ENCODE measurements at regions not wholly inside any gene's neighbourhood (a gene's known extent, or its start where the extent isn't known, plus 50 kb on each side); places are given as distances from the start of the nearest gene placed in this dataset.
"Not testable (repeated sequence)": the region's sequence is repeated elsewhere in the genome, so short reads cannot be mapped to it uniquely, and the experiment has no call there.

DNA sequence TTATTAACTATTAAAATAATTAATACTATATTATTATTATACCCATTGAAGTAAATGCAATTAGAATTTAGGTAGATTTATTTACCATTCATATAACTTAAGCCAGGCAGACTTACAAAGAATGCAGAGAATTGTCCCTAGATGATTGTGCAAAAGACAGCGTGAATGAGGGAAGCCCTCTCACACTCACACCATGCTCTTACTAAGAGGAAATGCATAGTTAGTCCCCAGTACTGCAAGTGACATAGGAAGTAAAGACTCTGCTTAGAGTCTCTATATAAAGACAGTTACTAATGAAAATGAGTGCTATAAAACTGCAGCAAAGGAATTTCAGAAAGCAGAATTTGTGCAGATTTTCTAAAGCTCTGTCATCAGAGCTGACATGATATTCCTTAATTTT lies 270.4 kb downstream of the ZBBX start:
- POLR2A ChIA-PET, result no interaction called here
- CTCF ChIA-PET, result no interaction called here

DNA sequence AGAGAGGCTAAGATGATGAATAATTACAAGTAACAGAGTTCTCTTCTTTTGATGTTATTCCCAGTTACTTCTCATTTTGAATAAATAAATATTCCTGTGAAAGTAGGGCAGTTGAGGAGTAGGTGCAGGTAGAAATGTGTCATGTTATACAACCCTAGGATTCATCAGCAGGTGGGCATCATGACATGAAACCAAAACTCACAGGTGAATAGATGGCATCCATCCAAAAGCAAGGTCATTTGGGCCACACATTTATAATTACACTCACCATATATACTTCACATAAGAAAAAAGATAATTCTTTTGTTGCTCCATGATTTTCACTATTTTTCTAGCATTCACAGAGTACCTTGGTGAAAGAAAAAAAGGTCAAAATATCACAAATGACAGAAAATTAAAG lies 273.6 kb downstream of the ZBBX start:
- CTCF ChIA-PET, result no interaction called here

DNA sequence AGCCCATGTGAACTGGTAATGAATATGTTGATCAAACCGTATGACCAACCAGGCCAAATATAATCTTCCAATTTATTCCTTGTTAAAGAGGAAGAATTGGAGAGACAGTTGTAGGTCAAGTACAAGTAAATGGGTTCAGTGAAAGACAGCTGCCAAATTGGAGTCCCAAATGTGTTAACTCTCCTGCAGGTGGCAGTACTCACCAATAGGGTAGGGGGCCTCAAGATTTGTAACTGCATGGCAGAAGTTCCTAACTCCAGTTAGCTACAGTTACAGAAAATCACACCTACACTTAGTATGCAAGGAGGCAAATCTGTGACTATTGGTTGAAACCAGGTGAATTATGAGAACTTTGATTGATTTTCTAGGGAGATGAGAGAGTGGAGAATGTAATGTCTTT lies 278.0 kb downstream of the ZBBX start:
- POLR2A ChIA-PET, result no interaction called here
- CTCF ChIA-PET, result no interaction called here

More for the DNA sequence above, 273.6 kb downstream of the ZBBX start:
- POLR2A ChIA-PET, result no interaction called here

DNA sequence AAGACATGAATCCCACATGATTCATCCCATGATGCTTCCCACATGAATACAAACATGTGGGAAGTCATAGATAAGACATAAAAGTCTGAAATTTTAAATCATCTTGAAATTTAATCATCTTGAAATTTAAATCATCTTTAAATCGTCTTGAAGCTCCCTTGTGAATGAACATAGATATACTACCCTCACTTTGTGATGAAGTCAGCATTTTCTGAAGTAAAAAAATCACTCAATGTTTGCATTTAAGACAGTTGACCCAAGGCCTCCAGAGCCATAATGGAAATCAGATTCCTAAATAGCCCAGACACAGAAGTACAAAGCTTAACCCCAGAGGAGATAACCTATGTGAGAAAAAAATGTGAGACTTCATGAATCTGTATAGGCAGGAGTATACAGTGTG lies 279.4 kb downstream of the ZBBX start:
- CTCF ChIA-PET, result no interaction called here
- POLR2A ChIA-PET, result no interaction called here

DNA sequence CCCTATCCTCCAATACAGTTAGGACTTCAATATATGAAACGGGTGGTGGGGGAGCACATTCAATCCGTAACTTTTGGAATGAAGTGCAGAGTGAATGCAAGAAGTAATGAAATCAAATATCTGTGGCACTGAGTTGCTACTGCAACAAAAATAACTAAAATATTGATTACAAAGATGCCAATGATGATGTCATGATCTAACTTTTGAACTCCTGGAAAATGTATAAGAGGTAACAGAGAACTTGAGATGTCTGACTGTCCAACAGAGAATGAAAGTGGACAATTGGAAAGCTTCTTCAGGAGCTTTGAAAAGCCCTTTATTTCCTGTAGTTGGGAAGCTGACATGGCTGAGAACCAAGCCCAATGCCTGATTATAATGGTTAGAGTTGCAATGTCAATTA lies 279.9 kb downstream of the ZBBX start:
- ChIA-PET POLR2A (no interaction called here), CTCF (no interaction called here)

DNA sequence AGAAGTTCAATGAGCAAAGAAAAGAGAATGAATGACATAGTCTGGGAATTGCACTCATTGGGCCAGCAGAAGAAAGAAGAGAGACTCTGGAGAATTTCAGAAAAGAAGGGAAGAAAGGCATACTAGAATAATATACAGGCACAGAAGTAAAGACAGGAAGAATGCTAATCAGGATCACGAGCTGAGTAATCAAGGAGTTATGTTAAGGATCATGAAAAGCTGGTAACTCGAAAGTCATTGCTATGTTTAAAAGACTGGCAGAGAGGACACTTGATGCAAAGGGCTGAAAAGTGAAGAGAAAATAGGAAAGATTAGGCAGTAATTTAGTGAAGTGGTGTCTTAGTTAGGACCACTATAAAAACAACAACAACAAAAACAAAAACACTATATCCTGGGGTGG lies 284.1 kb downstream of the ZBBX start:
- ChIA-PET CTCF (no interaction called here), POLR2A (no interaction called here)

DNA sequence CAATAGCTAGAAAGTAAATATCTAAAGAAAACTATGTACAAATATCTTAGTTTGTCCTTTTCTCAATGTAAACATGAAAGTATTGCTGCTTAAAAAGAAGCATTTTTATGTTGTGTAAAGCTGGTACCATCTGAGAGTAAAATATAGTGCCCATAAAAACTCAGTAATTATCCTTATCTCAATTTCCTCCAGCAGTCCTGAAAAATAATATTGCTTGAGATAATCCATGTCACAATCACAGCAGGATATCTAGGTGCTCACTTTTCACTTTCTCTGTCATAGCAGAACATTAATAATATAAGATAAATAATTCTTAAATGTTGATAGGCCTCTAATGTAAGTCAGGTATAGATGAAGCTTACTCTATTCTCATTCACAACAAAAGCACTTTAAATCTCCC lies 285.5 kb downstream of the ZBBX start:
- ChIA-PET CTCF (no interaction called here), POLR2A (no interaction called here)

DNA sequence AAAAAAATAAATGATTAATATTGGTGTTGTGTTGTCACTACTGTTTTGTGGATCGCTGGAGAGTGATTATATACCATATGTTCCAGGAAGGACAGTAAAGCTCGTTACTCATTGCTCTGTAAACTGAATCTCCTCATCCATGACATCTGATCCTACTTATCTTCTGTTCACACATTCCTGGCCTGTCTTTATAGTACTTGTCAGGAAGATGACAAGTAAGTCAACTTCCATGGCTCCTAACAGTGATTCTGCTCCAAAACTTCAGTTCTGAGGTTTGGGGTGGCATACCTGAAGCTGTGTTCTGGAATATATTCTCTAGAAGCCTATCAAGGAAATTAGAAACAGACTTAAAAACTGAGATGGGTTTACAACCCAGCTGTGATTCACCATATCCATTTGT lies 288.9 kb downstream of the ZBBX start:
- CTCF ChIA-PET, result no interaction called here
- POLR2A ChIA-PET, result no interaction called here

DNA sequence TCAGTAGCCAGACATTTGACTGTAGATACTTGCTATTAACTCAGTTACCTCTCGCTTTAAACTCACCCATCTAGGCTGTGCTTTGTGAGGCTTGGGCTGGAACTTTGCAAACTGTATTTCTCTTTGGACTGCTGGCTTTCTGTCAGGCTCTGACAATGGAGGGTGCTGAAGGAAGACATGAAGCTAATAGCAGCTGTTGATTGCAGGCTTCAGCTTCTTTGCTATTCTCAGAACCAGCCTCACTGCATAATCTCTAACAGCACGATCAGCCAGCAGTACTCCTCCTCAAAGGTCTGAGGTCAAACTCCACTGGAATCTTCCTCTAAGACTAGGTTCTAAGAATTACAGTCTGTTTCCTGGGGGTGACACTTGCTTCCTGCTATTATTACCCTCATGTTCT lies 295.6 kb downstream of the ZBBX start:
- ChIA-PET POLR2A (no interaction called here), CTCF (no interaction called here)

DNA sequence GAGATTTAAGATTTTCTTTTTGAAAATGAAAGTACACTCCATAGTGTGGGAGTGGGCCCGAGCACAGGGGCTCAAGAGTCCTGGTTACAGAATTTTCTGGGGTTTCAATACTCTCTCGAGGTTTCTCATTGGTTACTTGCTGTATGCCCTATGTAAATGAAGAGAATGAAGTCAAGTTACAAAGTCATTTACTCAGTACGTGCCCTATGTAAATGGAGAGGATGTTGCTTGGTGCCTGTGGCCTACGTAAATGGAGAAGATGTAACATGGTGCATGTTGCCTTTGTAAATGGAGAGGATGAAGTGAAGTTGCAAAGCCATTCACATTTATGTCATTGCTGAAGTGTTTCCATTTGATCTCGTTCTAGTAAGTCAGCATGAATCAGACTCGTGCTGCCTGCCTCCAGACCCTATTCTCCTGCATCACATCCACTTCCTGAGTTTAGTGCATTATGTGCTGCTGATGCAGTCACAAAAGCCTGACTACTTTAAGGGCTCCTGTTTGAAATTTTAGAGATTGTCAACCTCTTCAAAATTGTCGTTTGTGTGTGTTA lies 302.0 kb downstream of the ZBBX start:
- ChIA-PET CTCF (no interaction called here), POLR2A (no interaction called here)

DNA sequence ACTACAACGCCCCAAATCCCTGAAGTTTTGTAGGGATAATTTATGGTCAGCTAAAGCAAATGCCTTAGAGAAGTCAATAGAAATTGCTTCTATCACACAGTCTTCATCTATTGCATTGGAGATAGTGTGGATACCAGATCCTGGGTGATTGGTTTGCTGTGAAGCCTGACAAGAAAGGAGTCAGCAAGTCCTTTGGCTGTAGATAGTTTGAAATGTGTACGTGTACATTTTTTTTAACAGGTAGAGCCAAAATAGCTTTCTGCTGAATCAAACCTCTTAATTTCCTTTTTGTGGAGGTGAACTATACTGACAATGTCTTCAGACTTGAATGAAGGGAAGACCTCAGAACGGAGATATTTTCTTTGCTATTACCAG lies 312.3 kb downstream of the ZBBX start:
- CTCF ChIA-PET, result no interaction called here

DNA sequence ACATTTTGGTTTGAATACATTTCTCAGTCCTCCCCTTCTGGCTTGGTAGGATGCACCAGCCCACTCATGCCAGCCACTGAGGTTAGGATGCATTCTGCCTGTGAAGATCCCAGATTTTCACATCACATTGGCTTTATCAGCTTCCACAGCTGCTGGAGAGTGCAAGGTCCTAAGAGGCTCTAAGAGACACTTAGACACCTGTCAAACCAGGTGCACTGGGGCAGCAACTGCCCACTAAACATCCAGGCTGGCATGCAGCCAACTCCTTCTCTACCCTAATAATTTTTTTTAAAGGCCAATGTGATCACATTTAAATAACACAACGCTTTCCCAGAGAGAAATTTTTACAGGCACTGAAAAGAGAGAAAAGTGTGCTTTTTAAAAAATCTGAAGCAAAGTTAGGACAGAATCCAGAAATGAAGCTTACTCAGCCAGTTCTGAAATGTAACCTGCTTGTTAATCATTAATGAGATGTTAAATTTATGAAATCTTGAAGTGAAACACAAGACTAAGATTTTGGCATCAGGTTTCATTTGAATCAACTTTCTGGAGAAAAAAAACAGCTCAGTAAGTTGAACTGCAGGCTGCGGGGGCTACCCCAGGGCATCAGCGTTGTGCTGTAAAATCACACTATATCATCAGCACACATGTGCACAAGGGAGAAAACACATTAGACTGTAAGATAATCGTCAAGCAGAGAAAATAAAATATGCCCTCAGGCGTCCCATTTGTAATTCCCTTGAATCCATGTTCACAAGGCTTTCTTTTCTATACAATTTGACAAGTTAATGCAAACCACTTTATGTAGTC lies 312.9 kb downstream of the ZBBX start:
- POLR2A ChIA-PET, result no interaction called here
- CTCF ChIA-PET, result no interaction called here

More for the DNA sequence above, 312.3 kb downstream of the ZBBX start:
- POLR2A ChIA-PET, result no interaction called here

DNA sequence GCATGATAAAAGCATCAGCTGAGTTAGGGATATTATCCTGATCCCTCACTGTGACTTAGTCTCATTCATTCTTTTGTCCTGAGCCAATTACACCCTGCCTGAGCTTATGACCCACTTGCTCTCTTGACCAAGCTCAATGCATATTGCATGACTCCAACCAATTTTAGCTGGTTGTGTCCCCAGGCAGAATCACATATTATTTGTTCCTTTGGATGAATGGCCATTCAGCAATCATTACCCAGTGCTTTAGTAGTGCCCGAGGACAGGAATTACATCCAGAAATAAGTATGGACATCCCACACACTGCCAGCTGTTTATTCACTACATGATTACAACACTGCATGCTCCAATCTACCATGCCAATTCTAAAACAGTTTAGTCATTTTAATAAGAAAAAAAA lies 322.5 kb downstream of the ZBBX start:
- ChIA-PET CTCF (no interaction called here), POLR2A (no interaction called here)

DNA sequence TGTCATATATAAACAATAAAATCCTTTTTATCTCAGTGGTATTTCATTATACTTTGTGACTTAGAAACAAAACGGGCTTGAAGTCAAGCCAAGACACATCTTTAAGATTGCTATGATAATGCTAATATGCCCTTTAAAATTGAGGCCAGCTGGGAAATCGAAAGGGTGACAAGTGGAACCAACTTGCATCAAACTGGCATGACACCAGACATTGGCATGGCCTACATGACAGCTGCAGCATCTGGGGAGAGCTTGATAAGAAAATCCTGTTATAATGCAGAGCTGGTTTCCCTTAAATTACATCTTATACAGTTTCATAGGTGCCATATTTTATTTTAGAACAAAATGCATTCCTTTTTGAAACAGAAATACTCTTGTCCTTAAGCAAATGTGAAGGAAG lies 325.2 kb downstream of the ZBBX start:
- ChIA-PET CTCF (no interaction called here), POLR2A (no interaction called here)

DNA sequence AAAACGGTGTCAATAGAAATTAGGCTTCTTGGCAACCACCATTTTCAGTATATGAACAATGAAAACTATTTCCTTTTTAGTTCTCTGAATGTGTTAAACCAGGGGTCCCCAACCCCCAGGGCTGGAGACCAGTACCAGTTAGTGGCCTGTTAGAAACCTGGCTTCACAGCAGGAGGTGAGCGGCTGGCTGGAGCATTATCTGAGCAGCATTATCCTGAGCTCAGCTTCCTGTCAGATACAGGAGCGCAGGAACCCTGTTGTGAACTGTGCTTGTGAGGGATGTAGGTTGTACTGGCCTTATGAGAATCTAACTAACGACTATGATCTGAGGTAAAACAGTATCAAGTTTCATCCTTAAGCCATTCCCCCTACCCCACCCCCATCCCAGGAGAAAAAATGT lies 328.7 kb downstream of the ZBBX start:
- ChIA-PET POLR2A (no interaction called here), CTCF (no interaction called here)

DNA sequence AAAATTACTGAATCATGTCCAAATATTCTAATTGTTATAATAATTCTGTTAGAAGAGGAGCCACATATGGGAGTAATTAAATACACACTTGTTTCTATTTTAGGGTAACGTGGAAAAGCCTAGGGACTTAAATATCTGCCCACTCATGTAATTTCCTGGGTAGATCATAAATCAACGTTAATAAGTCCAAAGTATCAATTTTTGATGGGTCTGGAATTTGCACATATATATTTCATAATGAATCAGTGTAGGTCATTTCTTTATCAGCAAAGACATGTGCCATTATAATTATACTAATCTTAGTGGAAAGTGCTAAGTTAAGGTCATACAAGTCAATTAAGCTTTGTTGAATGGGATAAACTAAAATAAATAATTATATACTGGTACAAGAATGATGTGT lies 346.2 kb downstream of the ZBBX start:
- ChIA-PET POLR2A (no interaction called here), CTCF (no interaction called here)

DNA sequence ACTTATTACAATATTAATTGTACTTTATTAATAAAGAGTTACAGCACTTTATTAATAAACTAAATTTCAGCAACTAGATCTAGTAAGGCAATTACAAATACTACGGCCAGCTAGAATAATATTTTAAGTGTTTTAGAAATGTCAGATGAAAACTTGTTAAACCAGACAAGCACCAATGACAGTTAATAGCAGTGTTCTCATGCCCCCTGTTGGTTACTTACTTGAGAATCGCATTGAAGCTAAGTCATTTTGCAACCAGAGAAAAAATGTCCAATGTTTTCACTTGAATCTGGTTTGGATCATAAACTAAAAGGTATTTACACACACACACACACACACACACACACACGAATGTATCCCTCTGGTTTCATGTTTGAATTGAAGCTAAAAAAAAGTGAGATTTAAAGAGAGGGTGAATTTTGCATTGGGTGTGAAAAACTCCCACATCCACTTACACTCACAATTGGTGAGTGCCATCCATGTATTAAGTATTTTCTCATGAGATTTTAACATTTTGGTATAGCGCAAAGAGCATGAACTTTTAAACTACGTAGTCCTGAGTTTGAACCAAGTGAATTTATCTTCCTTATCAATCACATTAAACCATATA lies 347.7 kb downstream of the ZBBX start:
- CTCF ChIA-PET, result no interaction called here
- POLR2A ChIA-PET, result no interaction called here

DNA sequence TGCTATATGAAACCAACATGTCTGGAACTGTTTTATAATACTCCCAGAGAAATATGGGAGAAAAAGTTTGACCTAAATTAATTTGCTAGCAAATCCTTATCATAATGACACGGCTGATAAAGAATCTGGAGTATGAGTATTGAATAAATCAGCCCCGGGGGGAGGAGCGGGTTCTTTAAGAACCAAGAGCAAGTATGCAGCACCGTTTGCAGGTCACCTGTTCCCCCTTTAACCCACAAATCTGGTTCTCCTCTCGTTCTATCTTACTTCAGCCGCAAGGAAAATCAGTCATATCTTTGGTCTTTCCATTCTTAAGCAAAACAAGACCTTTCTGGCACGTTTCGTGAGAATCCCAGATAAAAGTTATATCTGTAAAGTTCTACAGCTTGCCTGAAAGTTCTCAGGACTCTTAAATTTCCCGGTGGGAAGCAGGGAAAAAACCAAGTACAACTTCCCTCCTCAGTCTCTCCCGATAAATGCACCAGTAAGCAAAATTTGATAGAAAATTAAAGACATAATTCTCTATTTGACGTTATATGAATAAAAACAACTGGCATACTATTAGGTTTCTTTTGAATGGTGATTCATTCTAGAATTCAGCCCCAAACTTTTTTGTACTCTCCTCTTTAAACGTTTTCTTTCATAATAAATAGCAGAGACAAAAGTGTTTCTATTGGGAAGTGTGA lies 348.6 kb downstream of the ZBBX start:
- CTCF ChIA-PET, result no interaction called here

DNA sequence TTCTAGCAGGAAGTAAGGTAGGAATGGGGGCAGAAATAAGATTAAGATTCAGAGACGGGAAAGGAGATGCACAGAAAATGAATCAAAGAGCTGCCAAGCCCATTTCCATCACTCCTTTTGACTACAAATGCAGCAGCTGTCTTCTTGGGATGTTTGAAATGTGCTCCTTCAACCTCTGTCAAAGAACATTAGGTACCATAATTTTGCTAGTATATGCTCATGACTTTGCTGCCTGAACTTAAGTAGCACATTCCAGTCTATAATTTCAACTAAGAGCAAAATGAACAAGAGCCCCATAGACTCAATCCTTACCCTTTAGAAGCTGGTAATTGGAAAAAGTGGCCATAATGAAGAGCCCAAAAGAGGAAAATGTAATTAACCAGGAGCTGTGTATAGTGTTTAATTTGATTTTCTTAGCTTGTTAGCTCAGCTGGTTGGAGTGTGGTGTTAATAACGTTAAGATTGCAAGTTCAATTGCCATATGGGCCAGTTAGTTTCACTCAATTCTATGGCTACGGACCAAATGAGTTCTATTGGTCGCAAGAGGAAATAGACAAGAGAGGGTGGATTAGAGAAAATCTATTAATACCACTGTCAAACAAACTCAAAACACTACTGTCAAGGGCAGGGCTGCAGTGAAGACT lies 349.9 kb downstream of the ZBBX start:
- POLR2A ChIA-PET, result no interaction called here

More for the DNA sequence above, 348.6 kb downstream of the ZBBX start:
- POLR2A ChIA-PET, result no interaction called here

DNA sequence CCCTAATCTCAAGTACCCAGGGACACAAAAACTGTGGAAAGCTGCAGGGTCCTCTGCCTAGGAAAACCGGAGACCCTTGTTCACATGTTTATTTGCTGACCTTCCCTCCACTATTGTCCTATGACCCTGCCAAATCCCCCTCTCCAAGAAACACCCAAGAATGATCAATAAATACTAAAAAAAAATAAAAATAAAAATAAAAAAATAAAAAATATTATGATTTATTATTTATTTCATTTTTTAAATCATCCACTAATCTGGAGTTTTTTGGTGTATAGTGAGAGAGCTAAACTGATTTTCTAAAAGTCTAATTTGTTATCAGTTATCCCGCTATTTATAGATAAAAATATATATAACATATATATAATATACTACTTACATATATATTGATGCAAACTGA lies 360.6 kb downstream of the ZBBX start:
- CTCF ChIA-PET, result not testable (repeated sequence)

More for the DNA sequence above, 349.9 kb downstream of the ZBBX start:
- CTCF ChIA-PET, result no interaction called here

DNA sequence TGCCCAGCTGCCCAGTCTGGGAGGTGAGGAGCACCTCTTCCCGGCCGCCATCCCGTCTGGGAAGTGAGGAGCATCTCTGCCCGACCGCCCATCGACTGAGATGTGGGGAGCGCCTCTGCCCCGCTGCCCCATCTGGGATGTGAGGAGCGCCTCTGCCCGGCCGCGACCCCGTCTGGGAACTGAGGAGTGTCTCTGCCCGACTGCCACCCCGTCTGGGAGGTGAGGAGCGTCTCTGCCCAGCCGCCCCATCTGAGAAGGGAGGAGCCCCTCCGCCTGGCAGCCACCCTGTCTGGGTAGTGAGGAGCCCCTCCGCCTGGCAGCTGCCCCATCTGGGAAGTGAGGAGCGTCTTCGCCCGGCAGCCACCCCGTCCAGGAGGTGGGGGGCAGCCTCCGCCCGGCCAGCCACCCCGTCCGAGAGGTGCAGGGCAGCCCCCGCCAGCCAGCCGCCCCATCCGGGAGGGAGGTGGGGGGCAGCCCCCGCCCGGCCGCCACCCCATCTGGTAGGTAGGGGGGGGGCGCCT lies 361.4 kb downstream of the ZBBX start:
- POLR2A ChIA-PET, CTCF ChIA-PET: not testable (repeated sequence)

More for the DNA sequence above, 360.6 kb downstream of the ZBBX start:
- POLR2A ChIA-PET, result not testable (repeated sequence)

All from activated CD8-positive, alpha-beta memory T cell treated with anti-CD3 and anti-CD28 coated beads for 36 hours (primary cell).